H9 (cell line): ENCODE measurements at regions not wholly inside any gene's neighbourhood (a gene's known extent, or its start where the extent isn't known, plus 50 kb on each side); places are given as distances from the start of the nearest gene placed in this dataset.

Source experiments
- DNase-seq: peaks from one replicate; pipeline ENCODE4 v3.0.0-alpha.2; 2017
- H2AFZ ChIP-seq: one replicate; pipeline ENCODE4 v1.6.1; 2013; ENCODE audit warnings: mild to moderate bottlenecking, low read length, control low read depth, moderate library complexity
- H2AK5ac ChIP-seq: 2 replicates; pipeline ENCODE4 v1.6.1; 2013; ENCODE audit warnings: low read length, control low read depth, mixed read lengths; ENCODE audit not compliant: insufficient read length
- H2BK120ac ChIP-seq: one replicate; pipeline ENCODE4 v1.6.1; 2013; ENCODE audit warnings: low read depth, mild to moderate bottlenecking, low read length, control low read depth, inconsistent platforms; ENCODE audit not compliant: poor library complexity, severe bottlenecking
- H2BK12ac ChIP-seq: 2 replicates; pipeline ENCODE4 v1.6.1; 2013; ENCODE audit warnings: low read length, control low read depth, mixed read lengths, low read depth; ENCODE audit not compliant: insufficient read length
- H2BK15ac ChIP-seq: 2 replicates; pipeline ENCODE4 v1.6.1; 2013; ENCODE audit warnings: low read depth, low read length, control low read depth
- H2BK20ac ChIP-seq: one replicate; pipeline ENCODE4 v1.6.1; 2013; ENCODE audit warnings: low read depth, mild to moderate bottlenecking, low read length, control low read depth, inconsistent platforms; ENCODE audit not compliant: poor library complexity, severe bottlenecking
- H2BK5ac ChIP-seq: 2 replicates; pipeline ENCODE4 v1.6.1; 2013; ENCODE audit warnings: low read length, control low read depth, mixed read lengths; ENCODE audit not compliant: insufficient read length
- H3K14ac ChIP-seq: 2 replicates; pipeline ENCODE4 v1.6.1; 2013; ENCODE audit warnings: low read length, control low read depth; ENCODE audit not compliant: insufficient read depth
- H3K18ac ChIP-seq: 2 replicates; pipeline ENCODE4 v1.6.1; 2013; ENCODE audit warnings: low read depth, mild to moderate bottlenecking, mixed read lengths, low read length, control low read depth; ENCODE audit not compliant: insufficient read length
- H3K23ac ChIP-seq: 2 replicates; pipeline ENCODE4 v1.6.1; 2013; ENCODE audit warnings: low read length, control low read depth, mixed read lengths, low read depth; ENCODE audit not compliant: insufficient read length
- H3K23me2 ChIP-seq: 2 replicates; pipeline ENCODE4 v1.6.1; 2013; ENCODE audit warnings: low read depth, mild to moderate bottlenecking, mixed read lengths, low read length, control low read depth; ENCODE audit not compliant: insufficient read length, poor library complexity, severe bottlenecking
- H3K27ac ChIP-seq: 2 replicates; pipeline ENCODE4 v1.5.1; 2013; ENCODE audit warnings: low read length, control low read depth, mixed read lengths, low read depth; ENCODE audit not compliant: insufficient read length
- H3K27me3 ChIP-seq: 2 replicates; pipeline ENCODE4 v1.6.1; 2013; ENCODE audit warnings: low read length, control low read depth, inconsistent platforms; ENCODE audit not compliant: insufficient read depth
- H3K4ac ChIP-seq: 2 replicates; pipeline ENCODE4 v1.6.1; 2013; ENCODE audit warnings: low read depth, mild to moderate bottlenecking, control low read depth, inconsistent platforms, low read length, moderate library complexity
- H3K4me1 ChIP-seq: 2 replicates; pipeline ENCODE4 v1.6.1; 2013; ENCODE audit warnings: low read length, control low read depth, inconsistent platforms; ENCODE audit not compliant: insufficient read depth
- H3K4me2 ChIP-seq: 2 replicates; pipeline ENCODE4 v1.6.1; 2013; ENCODE audit warnings: low read length, control low read depth, mixed read lengths; ENCODE audit not compliant: insufficient read length, insufficient read depth
- H3K56ac ChIP-seq: 2 replicates; pipeline ENCODE4 v1.6.1; 2013; ENCODE audit warnings: low read depth, mild to moderate bottlenecking, mixed read lengths, low read length, control low read depth; ENCODE audit not compliant: insufficient read length
- H3K79me1 ChIP-seq: 2 replicates; pipeline ENCODE4 v1.6.1; 2013; ENCODE audit warnings: low read depth, mild to moderate bottlenecking, moderate library complexity, low read length, control low read depth, inconsistent platforms; ENCODE audit not compliant: insufficient read depth, poor library complexity, severe bottlenecking
- H3K79me2 ChIP-seq: 2 replicates; pipeline ENCODE4 v1.6.1; 2013; ENCODE audit warnings: low read length, control low read depth, inconsistent platforms; ENCODE audit not compliant: insufficient read depth
- H3K9ac ChIP-seq: 2 replicates; pipeline ENCODE4 v1.6.1; 2013; ENCODE audit warnings: low read length, control low read depth, mixed read lengths; ENCODE audit not compliant: insufficient read length; ENCODE audit errors: extremely low read depth
- H3K9me3 ChIP-seq: one replicate; pipeline ENCODE4 v1.6.1; 2013; ENCODE audit warnings: low read depth, low read length, inconsistent platforms; ENCODE audit not compliant: control insufficient read depth
- H3T11ph ChIP-seq: one replicate; pipeline ENCODE4 v1.6.1; 2013; ENCODE audit warnings: mild to moderate bottlenecking, low read length, control low read depth, inconsistent platforms
- H4K20me1 ChIP-seq: one replicate; pipeline ENCODE4 v1.6.1; 2013; ENCODE audit not compliant: control insufficient read depth, insufficient read length, insufficient read depth
- H4K5ac ChIP-seq: 2 replicates; pipeline ENCODE4 v1.6.1; 2013; ENCODE audit warnings: low read depth, mild to moderate bottlenecking, mixed read lengths, low read length, control low read depth; ENCODE audit not compliant: insufficient read length
- H4K8ac ChIP-seq: replicated peaks from 2 replicates; pipeline ENCODE4 v1.6.1; 2013; ENCODE audit warnings: low read length, control low read depth, mixed read lengths, low read depth; ENCODE audit not compliant: insufficient read length
- H4K91ac ChIP-seq: 2 replicates; pipeline ENCODE4 v1.6.1; 2013; ENCODE audit warnings: low read depth, mild to moderate bottlenecking, moderate library complexity, mixed read lengths, low read length, control low read depth; ENCODE audit not compliant: insufficient read length
- H3K27ac Mint-ChIP-seq, 3 experiments: 2 replicates in 2 of 3; 3 replicates in 1 of 3; pipeline ENCODE4 v1.8.0; 2020 to 2021; ENCODE audit warnings: mixed read lengths in 3 of 3, mild to moderate bottlenecking in 1 of 3, moderate library complexity in 1 of 3
- H3K27me3 Mint-ChIP-seq: 2 replicates; pipeline ENCODE4 v1.8.0; 2021; ENCODE audit warnings: low read depth, mild to moderate bottlenecking, moderate library complexity, mixed read lengths
- H3K36me3 Mint-ChIP-seq, 3 experiments: 2 replicates in 2 of 3; 3 replicates in 1 of 3; pipeline ENCODE4 v1.8.0; 2020 to 2021; ENCODE audit warnings: low read depth in 3 of 3, mixed read lengths in 3 of 3; ENCODE audit not compliant: insufficient read depth in 1 of 3
- H3K4me1 Mint-ChIP-seq, 2 experiments: 2 replicates each; pipeline ENCODE4 v1.8.0; 2020; ENCODE audit warnings: mixed read lengths in 2 of 2
- H3K4me3 Mint-ChIP-seq, 2 experiments: 2 replicates in 1 of 2; 3 replicates in 1 of 2; pipeline ENCODE4 v1.8.0; 2020 to 2021; ENCODE audit warnings: mild to moderate bottlenecking in 2 of 2, mixed read lengths in 2 of 2, moderate library complexity in 1 of 2
- H3K9me3 Mint-ChIP-seq, 2 experiments: 2 replicates in 1 of 2; 3 replicates in 1 of 2; pipeline ENCODE4 v1.8.0; 2020; ENCODE audit warnings: mild to moderate bottlenecking in 2 of 2, mixed read lengths in 2 of 2, moderate library complexity in 1 of 2
- CTCF ChIP-seq: fragments of 200-600 bp; sonication (generic); conservative IDR thresholded peaks from 3 replicates; pipeline ENCODE4 v1.8.0; 2021; ENCODE audit warnings: antibody characterized with exemption, mild to moderate bottlenecking
- WGBS: extraction: QIAGEN DNeasy Blood & Tissue Kit; methylation state at CpG from one replicate; pipeline ENCODE4 v1.1.7; 2013; ENCODE audit warnings: missing lambda C conversion rate, low lambda C conversion rate, mixed read lengths; ENCODE audit not compliant: insufficient read length; ENCODE audit errors: extremely low coverage; 5-methylcytosine and 5-hydroxymethylcytosine counted together

GRCh38 chr6:51021171-51021570 is 202.5 kb downstream of the TFAP2B start:
- Mint-ChIP-seq H3K36me3 (no peaks in the 10 kb centered on the region), H3K27me3 (no peaks in the 10 kb centered on the region), H3K9me3 (no peaks in the 10 kb centered on the region), H3K4me1 (peaks cover 6% of the 10 kb centered on the region in 2 experiments; a peak in 2 of 4 replicates), H3K4me3 (no peak overlapping the region), H3K27ac (no peak overlapping the region)
- H3K23ac ChIP-seq: no peak overlapping the region
- no peak overlapping the region for H3K27ac ChIP-seq
- H4K5ac ChIP-seq: no peak overlapping the region
- no peak overlapping the region for H3K14ac ChIP-seq
- H2BK12ac ChIP-seq: no peak overlapping the region
- no CpG with 5 or more reads among the region's 3 CpGs for WGBS
- no peak overlapping the region for H4K8ac ChIP-seq
- H3K27me3 ChIP-seq: no peaks in the 10 kb centered on the region
- H3K18ac ChIP-seq: no peak overlapping the region
- no peak overlapping the region for H2BK20ac ChIP-seq
- H2BK5ac ChIP-seq: no peak overlapping the region
- no peak for DNase-seq
- H3K56ac ChIP-seq: no peak overlapping the region
- H2AFZ ChIP-seq: no peak overlapping the region
- TF ChIP-seq CTCF: no peak
- no peak overlapping the region for H2AK5ac ChIP-seq
- no peak overlapping the region for H3K9ac ChIP-seq
- H3K79me1 ChIP-seq: no peaks in the 10 kb centered on the region
- H3K4ac ChIP-seq: no peak overlapping the region
- no peak overlapping the region for H2BK120ac ChIP-seq
- H3K23me2 ChIP-seq: no peaks in the 10 kb centered on the region
- H3K79me2 ChIP-seq: no peaks in the 10 kb centered on the region
- H4K91ac ChIP-seq: no peak overlapping the region
- H3K4me1 ChIP-seq: no peaks in the 10 kb centered on the region
- H3T11ph ChIP-seq: no peak overlapping the region
- H2BK15ac ChIP-seq: no peak overlapping the region
- no peaks in the 10 kb centered on the region for H3K9me3 ChIP-seq
- no peaks in the 10 kb centered on the region for H4K20me1 ChIP-seq
- no peak overlapping the region for H3K4me2 ChIP-seq
